ENCODE measurements at regions not wholly inside any gene's neighbourhood (a gene's known extent, or its start where the extent isn't known, plus 50 kb on each side); places are given as distances from the start of the nearest gene placed in this dataset.
"Not testable (repeated sequence)": the region's sequence is repeated elsewhere in the genome, so short reads cannot be mapped to it uniquely, and the experiment has no call there.

DNA sequence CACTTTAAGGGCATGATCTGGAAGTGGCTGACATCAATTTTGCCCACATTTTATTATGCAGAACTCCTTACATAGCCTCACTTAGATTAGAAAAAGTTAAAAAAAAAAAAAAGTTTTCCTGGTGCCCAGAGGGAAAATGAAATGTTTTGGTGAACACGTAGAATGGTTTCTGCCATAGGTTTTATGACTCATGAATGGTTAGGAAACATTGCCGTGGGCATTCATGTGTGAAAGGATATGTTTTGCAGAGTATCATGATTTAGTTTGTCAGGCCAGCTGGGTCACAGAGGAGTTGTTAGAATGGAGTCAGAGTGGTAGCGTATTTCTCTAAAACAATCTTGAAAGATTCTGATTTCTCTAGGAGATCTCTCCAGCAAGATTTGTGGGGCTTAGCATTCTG lies 133.8 kb downstream of the MRPL57 start:
- TF ChIP-seq, protein P1, sequence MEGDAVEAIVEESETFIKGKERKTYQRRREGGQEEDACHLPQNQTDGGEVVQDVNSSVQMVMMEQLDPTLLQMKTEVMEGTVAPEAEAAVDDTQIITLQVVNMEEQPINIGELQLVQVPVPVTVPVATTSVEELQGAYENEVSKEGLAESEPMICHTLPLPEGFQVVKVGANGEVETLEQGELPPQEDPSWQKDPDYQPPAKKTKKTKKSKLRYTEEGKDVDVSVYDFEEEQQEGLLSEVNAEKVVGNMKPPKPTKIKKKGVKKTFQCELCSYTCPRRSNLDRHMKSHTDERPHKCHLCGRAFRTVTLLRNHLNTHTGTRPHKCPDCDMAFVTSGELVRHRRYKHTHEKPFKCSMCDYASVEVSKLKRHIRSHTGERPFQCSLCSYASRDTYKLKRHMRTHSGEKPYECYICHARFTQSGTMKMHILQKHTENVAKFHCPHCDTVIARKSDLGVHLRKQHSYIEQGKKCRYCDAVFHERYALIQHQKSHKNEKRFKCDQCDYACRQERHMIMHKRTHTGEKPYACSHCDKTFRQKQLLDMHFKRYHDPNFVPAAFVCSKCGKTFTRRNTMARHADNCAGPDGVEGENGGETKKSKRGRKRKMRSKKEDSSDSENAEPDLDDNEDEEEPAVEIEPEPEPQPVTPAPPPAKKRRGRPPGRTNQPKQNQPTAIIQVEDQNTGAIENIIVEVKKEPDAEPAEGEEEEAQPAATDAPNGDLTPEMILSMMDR (IDR thresholded peaks at IDR 0.05; ENCODE audit: control extremely low read depth, extremely low read depth, low read depth, missing control alignments), result no peak
- ChIA-PET POLR2A (no interaction called here), CTCF (interaction anchor here (2.2 to 4.1 kb wide), 2 partner anchors 12 to 167 kb away, joined by 10 to 30 read pairs; no protein-coding TSS in a partner anchor)
- no peak for DNase-seq (ENCODE audit: extremely low spot score)

DNA sequence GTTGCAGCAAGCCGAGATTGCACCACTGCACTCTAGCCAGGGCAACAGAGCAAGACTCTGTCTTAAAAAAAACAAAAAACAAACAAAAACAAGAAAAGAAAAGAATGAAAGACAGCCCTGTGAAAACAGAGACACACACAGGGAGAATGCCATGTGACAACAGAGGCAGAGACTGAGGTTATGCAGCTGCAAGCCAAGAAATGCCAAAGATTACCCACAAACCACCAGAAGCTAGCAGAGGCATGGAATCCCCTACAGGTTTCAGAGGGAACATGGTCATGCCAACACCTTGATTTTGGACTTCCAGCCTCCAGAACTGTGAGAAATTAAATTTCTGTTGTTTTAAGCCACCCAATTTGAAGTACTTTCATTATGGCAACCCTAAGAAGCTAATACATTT lies 138.5 kb downstream of the MRPL57 start:
- POLR2A ChIA-PET; DNase-seq (ENCODE audit: extremely low spot score): not testable (repeated sequence)
- CTCF ChIA-PET, result interaction anchor here (1.0 kb wide), 1 partner anchor 162 kb away, joined by 3 read pairs; no protein-coding TSS in a partner anchor

DNA sequence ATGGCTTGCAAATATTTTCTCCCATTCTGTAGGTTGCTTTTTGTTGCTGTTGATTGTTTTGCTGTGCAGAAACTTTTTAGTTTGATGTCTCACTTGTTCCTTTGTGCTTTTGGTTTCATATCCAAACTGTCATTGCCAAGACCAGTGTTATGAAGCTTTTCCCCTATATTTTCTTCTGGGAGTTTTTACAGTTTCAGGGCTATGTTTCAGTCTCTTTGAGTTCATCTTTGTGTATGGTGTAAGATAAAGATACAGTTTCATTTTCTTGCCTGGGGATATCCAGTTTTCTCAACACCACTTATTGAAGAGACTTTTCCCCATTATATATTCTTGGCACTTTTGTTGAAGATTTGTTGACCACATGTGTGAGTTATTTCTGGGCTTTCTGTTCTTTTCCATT lies 139.9 kb downstream of the MRPL57 start:
- POLR2A ChIA-PET, result no interaction called here
- TF ChIP-seq, protein P1 (IDR thresholded peaks at IDR 0.05; ENCODE audit: control extremely low read depth, extremely low read depth, low read depth, missing control alignments), result no peak
- CTCF ChIA-PET, result interaction anchor here (1.5 kb wide), 1 partner anchor 18 kb away, joined by 3 read pairs; no protein-coding TSS in a partner anchor
- no peak for DNase-seq (ENCODE audit: extremely low spot score)

DNA sequence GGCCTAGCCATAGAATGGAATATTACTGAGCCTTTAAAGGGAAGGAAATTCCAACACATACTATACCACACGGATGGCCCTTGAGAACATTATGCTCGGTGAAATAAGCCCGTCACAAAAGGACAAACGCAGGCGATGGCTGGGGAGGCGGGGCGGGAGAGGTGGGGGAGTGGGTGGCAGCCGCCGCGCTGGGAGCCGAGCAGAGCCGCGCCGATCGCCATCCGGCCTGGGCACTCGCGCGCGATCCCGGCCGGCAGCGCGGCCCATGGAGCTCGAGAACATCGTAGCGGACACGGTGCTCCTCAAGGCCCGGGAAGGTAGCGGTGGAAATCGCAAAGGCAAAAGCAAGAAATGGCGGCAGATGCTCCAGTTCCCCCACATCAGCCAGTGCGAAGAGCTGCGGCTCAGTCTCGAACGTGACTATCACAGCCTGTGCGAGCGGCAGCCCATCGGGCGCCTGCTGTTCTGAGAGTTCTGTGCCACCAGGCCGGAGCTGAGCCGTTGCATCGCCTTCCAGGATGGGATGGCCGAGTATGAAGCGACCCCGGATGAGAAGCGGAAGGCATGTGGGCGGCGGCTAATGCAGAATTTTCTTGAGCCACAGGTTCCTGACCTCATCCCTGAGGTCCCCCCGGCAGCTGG lies 140.1 kb downstream of the ZDHHC20 start:
- ChIA-PET POLR2A (no interaction called here), CTCF (no interaction called here)
- DNase-seq (ENCODE audit: extremely low spot score), result no peak
- TF ChIP-seq, protein P1 (IDR thresholded peaks at IDR 0.05; ENCODE audit: control extremely low read depth, extremely low read depth, low read depth, missing control alignments), result no peak

DNA sequence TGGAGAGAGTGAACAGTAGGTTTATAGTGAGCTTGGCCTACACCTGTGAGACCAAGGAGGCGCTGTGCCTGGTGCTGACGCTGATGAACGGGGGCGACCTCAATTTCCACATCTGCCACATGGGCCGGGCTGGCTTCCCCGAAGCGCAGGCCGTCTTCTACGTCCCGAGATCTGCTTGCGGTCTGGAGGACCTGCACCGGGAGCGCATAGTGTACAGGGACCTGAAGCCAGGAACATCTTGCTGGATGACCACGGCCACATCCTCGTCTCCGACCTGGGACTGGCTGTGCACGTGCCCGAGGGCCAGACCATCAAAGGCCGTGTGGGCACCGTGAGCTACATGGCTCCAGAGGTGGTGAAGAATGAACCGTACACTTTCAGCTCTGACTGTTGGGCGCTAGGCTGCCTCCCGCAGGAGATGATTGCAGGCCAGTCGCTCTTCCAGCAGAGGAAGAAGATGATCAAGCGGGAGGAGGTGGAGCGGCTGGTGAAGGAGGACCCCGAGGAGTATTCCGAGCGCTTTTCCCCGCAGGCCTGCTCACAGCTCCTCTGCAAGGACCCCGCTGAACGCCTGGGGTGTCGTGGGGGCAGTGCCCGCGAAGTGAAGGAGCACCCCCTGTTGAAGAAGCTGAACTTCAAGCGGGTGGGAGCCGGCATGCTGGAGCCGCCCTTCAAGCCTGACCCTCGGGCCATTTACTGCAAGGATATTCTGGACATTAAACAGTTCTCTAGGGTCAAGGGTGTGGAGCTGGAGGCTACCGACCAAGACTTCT lies 139.0 kb downstream of the ZDHHC20 start:
- TF ChIP-seq, protein P1 (IDR thresholded peaks at IDR 0.05; ENCODE audit: control extremely low read depth, extremely low read depth, low read depth, missing control alignments), result no peak
- CTCF ChIA-PET, result interaction anchor here (0.9 to 1.7 kb wide), 6 partner anchors 8 to 159 kb away, joined by 3 to 5 read pairs (median 3); no protein-coding TSS in a partner anchor
- POLR2A ChIA-PET, result no interaction called here
- DNase-seq (ENCODE audit: extremely low spot score), result no peak

DNA sequence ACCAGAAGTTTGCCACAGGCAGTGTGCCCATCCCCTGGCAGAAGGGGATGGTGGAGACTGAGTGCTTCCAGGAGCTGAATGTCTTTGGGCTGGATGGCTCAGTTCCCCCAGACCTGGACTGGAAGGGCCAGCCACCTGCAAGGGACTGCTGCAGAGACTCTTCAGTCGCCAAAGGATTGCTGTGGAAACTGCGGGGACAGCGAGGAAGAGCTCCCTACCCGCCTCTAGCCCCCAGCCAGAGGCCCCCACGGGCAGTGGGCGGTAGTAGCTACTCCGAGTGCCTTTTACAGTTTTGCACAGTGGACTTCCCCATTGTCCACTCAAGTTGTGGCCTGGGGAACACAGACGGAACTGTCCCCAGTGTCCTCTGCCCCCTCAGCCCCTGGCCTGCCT lies 138.5 kb downstream of the ZDHHC20 start:
- CTCF ChIA-PET, result interaction anchor here (0.9 to 1.7 kb wide), 7 partner anchors 9 to 159 kb away, joined by 3 to 5 read pairs (median 3); no protein-coding TSS in a partner anchor
- POLR2A ChIA-PET, result no interaction called here
- DNase-seq (ENCODE audit: extremely low spot score), result no peak
- TF ChIP-seq, protein P1 (IDR thresholded peaks at IDR 0.05; ENCODE audit: control extremely low read depth, extremely low read depth, low read depth, missing control alignments), result no peak

DNA sequence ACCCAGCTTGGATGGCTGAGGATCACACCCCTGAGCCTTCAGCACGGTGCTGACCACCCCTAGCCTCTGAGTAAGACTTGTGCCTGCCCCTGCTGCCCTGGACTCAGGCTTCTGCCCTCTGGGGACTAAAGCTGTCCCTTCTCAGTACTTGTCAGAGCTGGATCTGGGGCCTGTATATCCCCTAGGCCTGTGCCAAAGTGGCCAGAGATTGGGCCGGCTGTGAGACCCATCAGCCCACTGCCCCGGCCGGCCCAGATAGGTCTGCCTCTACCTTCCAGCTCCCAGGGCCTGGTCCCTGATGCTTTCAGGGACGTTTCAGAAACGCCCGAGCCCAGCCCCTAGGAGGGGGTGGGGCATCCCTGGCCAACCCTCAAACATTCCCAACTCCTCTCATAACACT lies 137.8 kb downstream of the ZDHHC20 start:
- ChIA-PET POLR2A (no interaction called here), CTCF (interaction anchor here (0.9 to 1.7 kb wide), 4 partner anchors 17 to 158 kb away, joined by 3 to 5 read pairs (median 4); no protein-coding TSS in a partner anchor)
- TF ChIP-seq, protein P1 (IDR thresholded peaks at IDR 0.05; ENCODE audit: control extremely low read depth, extremely low read depth, low read depth, missing control alignments), result no peak
- DNase-seq (ENCODE audit: extremely low spot score), result no peak

Measured in GM10248 (cell line).